H1 (cell line): ENCODE measurements at regions not wholly inside any gene's neighbourhood (a gene's known extent, or its start where the extent isn't known, plus 50 kb on each side); places are given as distances from the start of the nearest gene placed in this dataset.

ENCODE experiments used
- CBX5 ChIP-seq: fragments of 300-800, 300-1000 bp; sonication (generic); IDR thresholded peaks from 2 replicates; pipeline ENCODE4 v1.7.1; 2016; ENCODE audit warnings: antibody characterized with exemption, low read length, low read depth
- CHD2 ChIP-seq: IDR thresholded peaks from 2 replicates; pipeline ENCODE4 v1.6.1; 2012; ENCODE audit warnings: low read length, improper control_type of control experiment
- CHD7 ChIP-seq: fragments of 300-600 bp; sonication (generic); IDR thresholded peaks from 2 replicates; pipeline ENCODE4 v1.7.1; 2012; ENCODE audit warnings: low read length, moderate library complexity, mild to moderate bottlenecking, inconsistent platforms; ENCODE audit not compliant: insufficient replicate concordance
- CTCF ChIP-seq, 3 experiments: IDR thresholded peaks; 1 replicate in 2 of 3; 2 replicates in 1 of 3; pipeline versions ENCODE4 v1.5.1 to v1.6.1; 2011; ENCODE audit warnings: low read length in 3 of 3, mild to moderate bottlenecking in 3 of 3, inconsistent platforms in 2 of 3, low read depth in 1 of 3, moderate library complexity in 1 of 3; ENCODE audit not compliant: insufficient read depth in 1 of 3; ENCODE audit errors: control extremely low read depth in 1 of 3
- RAD21 ChIP-seq, 2 experiments: IDR thresholded peaks in 1 of 2; conservative IDR thresholded peaks in 1 of 2; 2 replicates each; pipeline ENCODE4 v1.6.1; 2011; ENCODE audit warnings: low read depth in 2 of 2, low read length in 2 of 2, improper control_type of control experiment in 1 of 2, inconsistent platforms in 1 of 2, mild to moderate bottlenecking in 1 of 2, moderate library complexity in 1 of 2
- RBBP5 ChIP-seq: IDR thresholded peaks from 2 replicates; pipeline ENCODE4 v1.7.1; 2012; ENCODE audit warnings: low read depth, mild to moderate bottlenecking, inconsistent platforms, low read length, moderate library complexity, borderline replicate concordance
- RXRA ChIP-seq: IDR thresholded peaks from 2 replicates; pipeline ENCODE4 v1.6.1; 2011; ENCODE audit warnings: low read depth, mild to moderate bottlenecking, low read length, moderate library complexity; ENCODE audit not compliant: insufficient read depth

DNA sequence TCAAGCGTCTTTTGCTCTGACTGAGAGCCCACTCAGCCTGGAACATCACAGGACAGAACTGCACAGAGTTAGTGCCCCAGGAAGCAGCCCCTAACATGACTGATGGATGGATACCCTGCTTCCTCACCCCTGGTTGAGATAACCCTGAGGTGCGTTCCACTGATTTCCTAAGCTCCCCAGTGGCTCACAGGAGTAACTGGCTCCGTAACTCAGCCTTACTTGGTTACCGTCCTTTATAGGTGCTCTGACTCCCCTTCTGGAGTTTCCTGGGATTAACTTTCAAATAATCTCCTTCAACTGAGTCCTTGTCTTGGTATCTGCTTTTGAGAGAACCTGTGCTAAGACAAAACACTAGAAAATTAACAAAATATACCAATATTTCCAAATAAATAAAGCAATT, 449.5 kb downstream of the AGTPBP1 start (continued):
- no peak for TF ChIP-seq CHD7
- TF ChIP-seq CBX5: no peak
- TF ChIP-seq CTCF (IDR thresholded peaks at IDR 0.05; ENCODE audit: control extremely low read depth in 1 of 3, insufficient read depth in 1 of 3, low read depth in 1 of 3, low read length in 3 of 3): peak in 1 of 3 experiments; percentile 28; a peak in 2 of 4 replicates
- TF ChIP-seq RAD21 (IDR thresholded peaks at IDR 0.05 in 1 of 2, conservative IDR thresholded peaks at IDR 0.05 in 1 of 2; ENCODE audit: low read depth in 2 of 2, low read length in 2 of 2): peak; percentile 17 to 35; a peak in 2 of 4 replicates
- TF ChIP-seq RBBP5: no peak
- TF ChIP-seq CHD2: no peak
- TF ChIP-seq RXRA: no peak
